MV-4-11 (cell line): ENCODE measurements at regions not wholly inside any gene's neighbourhood (a gene's known extent, or its start where the extent isn't known, plus 50 kb on each side); places are given as distances from the start of the nearest gene placed in this dataset.

Source experiments
- DNase-seq: peaks from one replicate; lab custom pipeline; 2025; lab: John Stamatoyannopoulos, UW

DNA sequence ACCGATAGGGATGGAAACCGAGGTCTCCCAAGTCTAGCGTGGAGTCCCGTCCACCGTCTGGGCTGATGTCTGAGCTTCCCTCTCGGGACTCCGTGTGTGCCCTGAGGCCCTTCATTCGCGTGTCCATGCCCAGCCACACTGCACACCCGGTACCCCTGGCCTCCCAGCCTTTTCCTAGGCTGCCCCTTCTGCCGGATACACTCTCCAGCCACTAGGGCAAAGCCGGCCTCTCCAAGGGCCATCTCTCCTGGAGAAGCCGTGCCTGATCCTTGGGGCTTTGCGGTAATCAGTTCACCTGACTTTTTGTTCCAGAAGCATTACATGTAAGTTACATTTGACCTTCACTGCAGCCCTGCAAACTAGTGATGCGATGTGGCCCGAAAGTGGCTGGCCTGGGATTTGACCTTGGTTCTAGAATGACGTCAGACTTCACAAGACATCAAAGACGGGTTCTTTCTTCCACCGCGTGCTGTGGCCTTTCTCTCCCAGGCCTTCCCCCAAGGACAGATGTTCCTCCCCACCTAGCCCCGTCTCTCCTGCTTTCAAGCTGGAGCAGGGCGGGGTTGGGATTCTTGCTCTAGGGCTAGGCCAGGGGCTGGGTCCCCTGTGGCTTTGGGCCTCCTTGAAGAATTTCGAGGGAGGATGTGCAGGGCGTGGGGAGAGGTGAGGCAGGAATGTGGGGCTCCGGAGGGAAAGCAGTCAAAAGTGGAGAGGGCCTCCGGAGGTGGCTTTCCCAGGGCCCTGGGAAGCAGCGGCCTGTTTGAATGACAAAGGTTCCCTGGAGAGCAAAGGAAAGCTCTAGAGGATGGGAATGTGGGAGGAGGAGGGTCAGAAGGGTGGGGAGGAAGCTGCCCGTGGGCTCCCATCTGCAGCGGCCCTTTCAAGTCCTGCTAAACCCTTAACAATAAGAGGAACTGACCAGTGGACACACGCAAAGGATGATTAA, 49.7 kb upstream of the SLC2A1 start:
- no peak for DNase-seq
